ENCODE measurements at regions not wholly inside any gene's neighbourhood (a gene's known extent, or its start where the extent isn't known, plus 50 kb on each side); places are given as distances from the start of the nearest gene placed in this dataset.

- TF ChIP-seq BACH2 (CRISPR knock-in tag; IDR thresholded peaks at IDR 0.05; ENCODE audit: borderline replicate concordance): no peak
- TF ChIP-seq ESRRG (CRISPR knock-in tag; IDR thresholded peaks at IDR 0.05): no peak
Measured at GRCh38 chr1:195709821-195710220, 898.4 kb downstream of the KCNT2 start (continued).

GRCh38 chr1:195704028-195704427, 904.2 kb downstream of the KCNT2 start:
- no peak for ATAC-seq
- TF ChIP-seq RARB (CRISPR knock-in tag; IDR thresholded peaks at IDR 0.05) (no peak), CSDC2 (CRISPR knock-in tag; IDR thresholded peaks at IDR 0.05) (no peak), TSHZ2 (CRISPR knock-in tag; IDR thresholded peaks at IDR 0.05) (no peak), ISL1 (CRISPR knock-in tag; IDR thresholded peaks at IDR 0.05) (no peak), ZFP3 (CRISPR knock-in tag; IDR thresholded peaks at IDR 0.05) (no peak), ZNF70 (CRISPR knock-in tag; IDR thresholded peaks at IDR 0.05) (no peak), ZNF8 (CRISPR knock-in tag; IDR thresholded peaks at IDR 0.05) (no peak), ZFP30 (CRISPR knock-in tag; IDR thresholded peaks at IDR 0.05) (no peak), ESRRG (CRISPR knock-in tag; IDR thresholded peaks at IDR 0.05) (no peak), CREB5 (CRISPR knock-in tag; IDR thresholded peaks at IDR 0.05; ENCODE audit: low read depth) (no peak), SNAI2 (CRISPR knock-in tag; IDR thresholded peaks at IDR 0.05) (no peak), ARNTL (CRISPR knock-in tag; IDR thresholded peaks at IDR 0.05; ENCODE audit: borderline replicate concordance, low read depth) (no peak), BACH2 (CRISPR knock-in tag; IDR thresholded peaks at IDR 0.05; ENCODE audit: borderline replicate concordance) (no peak)

GRCh38 chr1:195701149-195701548, 907.1 kb downstream of the KCNT2 start:
- no peak for ATAC-seq
- TF ChIP-seq GLIS3 (CRISPR knock-in tag; IDR thresholded peaks at IDR 0.05): no peak
- no peak for TF ChIP-seq ZNF70 (CRISPR knock-in tag; IDR thresholded peaks at IDR 0.05)

GRCh38 chr1:195697130-195697529, 911.1 kb downstream of the KCNT2 start:
- TF ChIP-seq ZNF70 (CRISPR knock-in tag; IDR thresholded peaks at IDR 0.05) (no peak), TSHZ2 (CRISPR knock-in tag; IDR thresholded peaks at IDR 0.05) (no peak), OSR1 (CRISPR knock-in tag; IDR thresholded peaks at IDR 0.05) (no peak), PATZ1 (CRISPR knock-in tag; IDR thresholded peaks at IDR 0.05; ENCODE audit: borderline replicate concordance) (no peak), ZFP3 (CRISPR knock-in tag; IDR thresholded peaks at IDR 0.05) (no peak), ZC3H10 (CRISPR knock-in tag; IDR thresholded peaks at IDR 0.05) (no peak), POU6F1 (CRISPR knock-in tag; IDR thresholded peaks at IDR 0.05; ENCODE audit: borderline replicate concordance, low read depth) (no peak), CSRNP3 (CRISPR knock-in tag; IDR thresholded peaks at IDR 0.05) (no peak), PPARA (CRISPR knock-in tag; IDR thresholded peaks at IDR 0.05; ENCODE audit: borderline replicate concordance) (no peak), ZFP30 (CRISPR knock-in tag; IDR thresholded peaks at IDR 0.05) (no peak), RARB (CRISPR knock-in tag; IDR thresholded peaks at IDR 0.05) (no peak), TCF4 (CRISPR knock-in tag; IDR thresholded peaks at IDR 0.05; ENCODE audit: borderline replicate concordance) (no peak), BACH2 (CRISPR knock-in tag; IDR thresholded peaks at IDR 0.05; ENCODE audit: borderline replicate concordance) (no peak), CSDC2 (CRISPR knock-in tag; IDR thresholded peaks at IDR 0.05) (no peak), ESRRG (CRISPR knock-in tag; IDR thresholded peaks at IDR 0.05) (no peak), ISL1 (CRISPR knock-in tag; IDR thresholded peaks at IDR 0.05) (no peak), ZNF565 (CRISPR knock-in tag; conservative IDR thresholded peaks at IDR 0.05; ENCODE audit: low read depth) (no peak), GLIS3 (CRISPR knock-in tag; IDR thresholded peaks at IDR 0.05) (no peak), SNAI2 (CRISPR knock-in tag; IDR thresholded peaks at IDR 0.05) (no peak), ARNTL (CRISPR knock-in tag; IDR thresholded peaks at IDR 0.05; ENCODE audit: borderline replicate concordance, low read depth) (no peak)
- no peak for ATAC-seq
